ENCODE measurements at regions not wholly inside any gene's neighbourhood (a gene's known extent, or its start where the extent isn't known, plus 50 kb on each side); places are given as distances from the start of the nearest gene placed in this dataset.

GRCh38 chr2:147164563-147164962 lies 680.3 kb upstream of the ACVR2A start (continued):
- no peak for TF ChIP-seq ATF3 (IDR thresholded peaks at IDR 0.05)
- no peak for TF ChIP-seq EGR1 (IDR thresholded peaks at IDR 0.05; ENCODE audit: low read depth)
- no peak for TF ChIP-seq RAD21 (IDR thresholded peaks at IDR 0.05; ENCODE audit: low read depth)
- no peak for TF ChIP-seq CTCF (IDR thresholded peaks at IDR 0.05 in 2 of 3, conservative IDR thresholded peaks at IDR 0.05 in 1 of 3; ENCODE audit: borderline replicate concordance in 1 of 3, insufficient read depth in 1 of 3, low read depth in 2 of 3, low read length in 2 of 3)
- TF ChIP-seq MAX (IDR thresholded peaks at IDR 0.05), result no peak
- TF ChIP-seq EZH2 (IDR thresholded peaks at IDR 0.05), result no peak
- TF ChIP-seq POLR2A (IDR thresholded peaks at IDR 0.05; ENCODE audit: borderline replicate concordance, extremely low read depth, insufficient read depth, insufficient read length), result no peak
- no peak for TF ChIP-seq SP1 (IDR thresholded peaks at IDR 0.05; ENCODE audit: low read depth)

- H3K4me3 ChIP-seq (replicated peaks in 1 of 2; ENCODE audit: low read depth in 1 of 2, low read length in 2 of 2), result no peak overlapping the region
- no peaks in the 10 kb centered on the region for H3K79me2 ChIP-seq (ENCODE audit: insufficient read depth, low read length)
- POLR2A ChIA-PET, result no interaction called here
- no peaks in the 10 kb centered on the region for H4K20me1 ChIP-seq (ENCODE audit: insufficient read depth)
- H3K4me2 ChIP-seq (ENCODE audit: low read length), result no peak overlapping the region
- H3K27me3 ChIP-seq (ENCODE audit: insufficient read depth, low read length), result no peaks in the 10 kb centered on the region
- DNase-seq (ENCODE audit: low read depth, low spot score), result no peak
- H2AFZ ChIP-seq (ENCODE audit: low read depth, low read length, poor library complexity, severe bottlenecking), result no peak overlapping the region
- no TSS peak for BruUV-seq (replicated peaks)
- TF ChIP-seq EZH2 (IDR thresholded peaks at IDR 0.05), result no peak
- no peak for ATAC-seq
- H3K27ac ChIP-seq (ENCODE audit: low read depth, low read length), result no peak overlapping the region
- no peaks in the 10 kb centered on the region for H3K9me3 ChIP-seq (ENCODE audit: control insufficient read depth in 1 of 2, insufficient read depth in 1 of 2, low read depth in 1 of 2, low read length in 2 of 2)
- H3K36me3 ChIP-seq (ENCODE audit: control insufficient read depth in 1 of 2, insufficient read depth in 2 of 2, low read length in 2 of 2), result no peaks in the 10 kb centered on the region
- RAD21 ChIA-PET (ENCODE audit: low non-redundant PET in 1 of 2, low total read pairs in 2 of 2, uncharacterized antibody in 2 of 2, unreplicated experiment in 2 of 2), result no interaction called here
- no peaks in the 10 kb centered on the region for H3K9me2 ChIP-seq (ENCODE audit: insufficient read depth)
- no peaks in the 10 kb centered on the region for H3K4me1 ChIP-seq (ENCODE audit: control insufficient read depth in 1 of 2, insufficient read depth in 2 of 2, low read length in 2 of 2)
- H3K9ac ChIP-seq (ENCODE audit: low read length), result no peak overlapping the region
- intact Hi-C loops (cut with micrococcal nuclease), result no loop called here
- CTCF ChIA-PET, result no interaction called here
These were observed 683.1 kb upstream of the ACVR2A start for GRCh38 chr2:147161746-147162145.
